Heart left ventricle (tissue), 16 donors: ENCODE measurements at regions not wholly inside any gene's neighbourhood (a gene's known extent, or its start where the extent isn't known, plus 50 kb on each side); places are given as distances from the start of the nearest gene placed in this dataset.

Experiments
- ATAC-seq, 4 donors: fragments of 200-7000 bp; cut with Tn5 transposase; one replicate each; pipeline ENCODE4 v1.9.1; 2020 to 2022; ENCODE audit warnings: moderate library complexity in 4 of 4, mild to moderate bottlenecking in 3 of 4, moderate number of reproducible peaks in 1 of 4
- DNase-seq, 5 donors: peaks; one replicate each; pipeline ENCODE4 v3.0.0-alpha.2; 2020
- H3K27ac ChIP-seq, 12 donors: fragments of 200-600 bp; sonication (generic) in 4 of 12; one replicate each; pipeline versions ENCODE4 v1.5.0 to v1.8.0; 2016 to 2022; ENCODE audit warnings: mild to moderate bottlenecking in 2 of 12
- H3K27me3 ChIP-seq, 9 donors: fragments of 200-600 bp; sonication (generic) in 2 of 9; one replicate each; pipeline versions ENCODE4 v1.5.1 to v1.8.0; 2016 to 2022; ENCODE audit warnings: mild to moderate bottlenecking in 3 of 9
- H3K36me3 ChIP-seq, 9 donors: fragments of 200-600 bp; sonication (generic) in 2 of 9; one replicate each; pipeline versions ENCODE4 v1.5.0 to v1.8.0; 2018 to 2022; ENCODE audit warnings: mild to moderate bottlenecking in 2 of 9
- H3K4me1 ChIP-seq, 12 donors: fragments of 200-600 bp; sonication (generic) in 4 of 12; one replicate each; pipeline versions ENCODE4 v1.5.0 to v1.8.0; 2016 to 2022; ENCODE audit warnings: mild to moderate bottlenecking in 3 of 12
- H3K4me3 ChIP-seq, 12 donors: fragments of 200-600 bp; sonication (generic) in 4 of 12; one replicate each; pipeline versions ENCODE4 v1.5.0 to v1.8.0; 2017 to 2022; ENCODE audit warnings: mild to moderate bottlenecking in 9 of 12, moderate library complexity in 4 of 12
- H3K9me3 ChIP-seq, 12 donors: fragments of 200-600 bp; sonication (generic) in 4 of 12; one replicate each; pipeline versions ENCODE4 v1.5.0 to v1.8.0; 2016 to 2022; ENCODE audit warnings: mild to moderate bottlenecking in 1 of 12
- POLR2A ChIP-seq, 2 donors: fragments of 450-650 bp; IDR thresholded peaks; one replicate each; pipeline ENCODE4 v1.6.1; 2017; ENCODE audit warnings: antibody characterized with exemption in 2 of 2, mild to moderate bottlenecking in 2 of 2, moderate library complexity in 2 of 2
- WGBS, 4 donors: extraction: QIAGEN DNeasy Blood & Tissue Kit in 2 of 4; methylation state at CpG; one replicate each; pipeline versions ENCODE4 v1.1.5 to v1.1.7; 2013 to 2018; 5-methylcytosine and 5-hydroxymethylcytosine counted together
- intact Hi-C, 10 donors: fragments of 100-400 bp; cut with DNase I; formaldehyde crosslinking; loops; one replicate each; pipeline versions ENCODE4 v1.11.1 to v1.14.2; 2022
- TF ChIP-seq, protein P1 (sequence below), 12 donors: fragments of 200-600 bp; sonication (generic) in 4 of 12; IDR thresholded peaks; one replicate each; pipeline versions ENCODE4 v1.5.0 to v1.8.0; 2018 to 2022; ENCODE audit warnings: antibody characterized with exemption in 12 of 12, mild to moderate bottlenecking in 5 of 12
- donor health status: ischemic (EF 13 %, LVEDD 7.1; RV severe dilation, severe dysfunction).
- donor health status: healthy with polysubstance abuse.
- donor health status: DM: no; HTN: yes; CAD: no.
- donor health status: DM: no; HTN: no; CAD: no.
- donor health status: ischemic (EF 25% LVEDD 6.9; RV normal size, moderate dysfunction).
- donor health status: ischemic (EF 25% LVEDD 5.7; RV mildly dilated, moderate dysfunction).
- donor health status: healthy.
- donor health status: DM: yes; HTN: yes; CAD: no.
- donor health status: ischemic (EF 35%, LVEDD 5.7; RV mildly dilated, moderate dysfunction).
- donor health status: nonischemic (EF 11% LVEDD 7.7; RV severe dilation, severe dysfunction).
- donor health status: DM: yes; HTN: yes; CAD: no.
- donor health status: PGD.
- donor health status: ischemic (EF 29% LVEDD 5.4; RV normal size, mild dysfunction).
- donor health status: nonischemic (EF 23%, LVEDD 6.1; RV moderate dilation, normal function).

- intact Hi-C loops, result no loop called here
- peaks cover 0 to 10% (median 0%) of the 10 kb centered on the region in 12 donors for H3K9me3 ChIP-seq
- no peaks in the 10 kb centered on the region for H3K27me3 ChIP-seq
- H3K4me3 ChIP-seq, result no peak overlapping the region
- peaks cover 0 to 14% (median 7%) of the 10 kb centered on the region in 12 donors for H3K4me1 ChIP-seq
- H3K36me3 ChIP-seq, result no peaks in the 10 kb centered on the region
- no peak for ATAC-seq
- no peak for DNase-seq
- H3K27ac ChIP-seq, result no peak overlapping the region
- TF ChIP-seq, protein P1, sequence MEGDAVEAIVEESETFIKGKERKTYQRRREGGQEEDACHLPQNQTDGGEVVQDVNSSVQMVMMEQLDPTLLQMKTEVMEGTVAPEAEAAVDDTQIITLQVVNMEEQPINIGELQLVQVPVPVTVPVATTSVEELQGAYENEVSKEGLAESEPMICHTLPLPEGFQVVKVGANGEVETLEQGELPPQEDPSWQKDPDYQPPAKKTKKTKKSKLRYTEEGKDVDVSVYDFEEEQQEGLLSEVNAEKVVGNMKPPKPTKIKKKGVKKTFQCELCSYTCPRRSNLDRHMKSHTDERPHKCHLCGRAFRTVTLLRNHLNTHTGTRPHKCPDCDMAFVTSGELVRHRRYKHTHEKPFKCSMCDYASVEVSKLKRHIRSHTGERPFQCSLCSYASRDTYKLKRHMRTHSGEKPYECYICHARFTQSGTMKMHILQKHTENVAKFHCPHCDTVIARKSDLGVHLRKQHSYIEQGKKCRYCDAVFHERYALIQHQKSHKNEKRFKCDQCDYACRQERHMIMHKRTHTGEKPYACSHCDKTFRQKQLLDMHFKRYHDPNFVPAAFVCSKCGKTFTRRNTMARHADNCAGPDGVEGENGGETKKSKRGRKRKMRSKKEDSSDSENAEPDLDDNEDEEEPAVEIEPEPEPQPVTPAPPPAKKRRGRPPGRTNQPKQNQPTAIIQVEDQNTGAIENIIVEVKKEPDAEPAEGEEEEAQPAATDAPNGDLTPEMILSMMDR (IDR thresholded peaks at IDR 0.05), result no peak
- TF ChIP-seq POLR2A (IDR thresholded peaks at IDR 0.05), result no peak
- 95 to 100% (median 96%) methylated on average over 1 of the region's 1 CpG for WGBS, 4 donors
Observed at GRCh38 chr15:31498329-31498728, 171.7 kb downstream of the KLF13 start.

DNA sequence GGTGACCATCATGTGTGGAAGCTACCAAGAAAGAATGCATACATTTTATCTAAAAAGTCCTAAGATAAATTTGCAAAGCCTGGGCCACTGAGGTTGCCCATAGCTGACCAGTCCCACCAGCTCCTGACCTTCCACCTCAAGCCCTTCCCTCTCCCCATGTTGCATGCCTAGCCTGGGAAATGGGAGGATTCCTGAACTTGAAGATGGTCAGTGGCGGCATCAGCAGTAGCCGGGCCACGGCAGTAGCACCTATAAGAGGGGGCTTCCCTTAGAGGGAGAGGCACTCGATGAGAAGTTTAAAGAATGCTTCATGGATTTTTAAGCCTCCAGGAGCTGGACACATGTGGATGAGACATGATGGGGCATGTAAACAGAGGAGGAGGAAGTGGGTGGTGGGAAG lies 172.1 kb downstream of the KLF13 start:
- ATAC-seq, result no peak
- Histone ChIP-seq H3K27me3 (no peaks in the 10 kb centered on the region), H3K4me3 (no peak overlapping the region), H3K4me1 (peaks cover 0 to 14% (median 7%) of the 10 kb centered on the region in 12 donors), H3K27ac (no peak overlapping the region), H3K36me3 (no peaks in the 10 kb centered on the region), H3K9me3 (peaks cover 0 to 6% (median 0%) of the 10 kb centered on the region in 12 donors)
- intact Hi-C loops, result no loop called here
- DNase-seq, result no peak
- WGBS, 4 donors, result 90 to 98% (median 92%) methylated on average over 4 of the region's 4 CpGs
- TF ChIP-seq, protein P1 (IDR thresholded peaks at IDR 0.05), result no peak
- TF ChIP-seq POLR2A (IDR thresholded peaks at IDR 0.05), result no peak

DNA sequence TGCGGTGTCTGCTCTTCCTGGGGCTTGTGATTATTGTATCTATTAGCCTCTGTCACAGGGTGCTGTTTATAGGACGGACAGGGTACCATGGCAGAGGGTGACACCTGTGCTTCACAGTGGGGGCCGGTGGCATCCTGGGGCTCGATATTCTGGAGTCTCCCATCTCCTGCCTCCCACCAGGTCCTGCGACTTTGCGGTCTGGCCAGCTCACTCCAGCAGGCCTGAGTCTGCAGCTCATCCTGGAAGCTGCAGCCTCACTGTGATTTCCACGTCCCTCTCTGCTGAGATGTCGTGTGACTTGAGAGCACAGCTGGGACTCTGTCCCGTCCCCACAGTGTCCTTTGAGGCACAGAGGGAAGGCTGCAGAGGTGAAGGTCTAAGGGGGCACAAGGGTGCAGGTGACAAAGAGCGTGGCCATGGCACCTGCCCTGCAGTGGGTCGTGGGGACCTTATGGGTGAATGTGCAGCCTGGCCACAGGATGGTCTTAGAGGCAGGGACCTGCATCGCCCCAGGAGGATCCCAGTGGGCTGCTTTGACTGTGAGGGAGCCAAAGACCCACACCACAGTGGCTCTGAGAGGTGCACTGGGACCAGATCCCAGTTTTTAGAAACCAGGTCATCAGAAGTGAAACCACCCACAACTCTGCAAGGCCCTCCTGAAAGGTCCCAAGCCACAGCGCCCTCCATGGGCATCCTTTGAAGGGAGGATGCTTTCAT lies 172.8 kb downstream of the KLF13 start:
- WGBS, 4 donors, result 82 to 91% (median 87%) methylated on average over 8 to 13 of the region's 13 CpGs
- Histone ChIP-seq H3K9me3 (no peaks in the 10 kb centered on the region), H3K4me1 (peaks cover 0 to 14% (median 7%) of the 10 kb centered on the region in 12 donors), H3K27me3 (no peaks in the 10 kb centered on the region), H3K27ac (peak overlapping the region in 3 of 12 donors; percentile 24 to 47 (median 40)), H3K36me3 (no peaks in the 10 kb centered on the region), H3K4me3 (no peak overlapping the region)
- DNase-seq (no peak), ATAC-seq (no peak)
- no peak for TF ChIP-seq POLR2A (IDR thresholded peaks at IDR 0.05)
- TF ChIP-seq, protein P1 (IDR thresholded peaks at IDR 0.05), result no peak
- intact Hi-C loops, result no loop called here

DNA sequence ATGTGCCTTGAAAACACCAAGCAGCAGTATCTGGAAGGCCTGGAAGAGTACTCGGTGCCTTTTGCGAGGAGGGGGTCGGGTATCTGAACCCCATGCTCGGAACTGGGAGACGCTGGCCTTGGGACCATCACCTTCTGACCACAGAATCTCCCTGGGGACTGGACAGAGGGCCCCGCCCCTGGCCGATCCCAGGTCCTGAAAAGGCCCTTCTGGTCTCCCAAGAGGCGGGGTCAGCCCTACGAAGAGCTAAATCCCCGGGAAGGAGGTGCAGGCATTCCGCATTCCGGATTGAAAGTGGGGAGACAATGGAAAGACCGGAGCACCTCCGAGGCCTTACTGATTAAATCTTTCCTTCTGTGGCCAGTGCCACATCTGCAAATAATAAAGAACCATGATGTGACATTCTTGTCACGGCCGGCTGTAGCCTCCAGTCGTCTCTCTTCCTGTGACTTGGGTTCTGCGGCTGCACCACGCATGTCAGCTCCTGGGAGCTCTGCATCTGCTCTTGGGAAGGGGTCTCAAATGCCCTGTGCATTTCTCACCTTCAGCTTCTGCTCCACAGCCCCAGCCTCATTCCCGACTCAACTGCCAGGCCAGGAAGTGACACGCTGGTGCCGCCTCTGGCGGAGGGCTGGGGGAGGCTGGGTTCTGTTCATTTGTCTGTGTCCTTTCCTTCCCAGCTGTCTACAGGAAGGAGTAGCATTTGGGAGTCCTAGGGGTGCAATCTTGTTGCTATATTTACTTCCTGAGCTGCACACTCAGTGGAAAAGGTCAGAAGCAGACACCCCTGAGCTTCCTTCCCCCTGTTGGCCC lies 173.5 kb downstream of the KLF13 start:
- no peaks in the 10 kb centered on the region for H3K27me3 ChIP-seq
- intact Hi-C loops, result no loop called here
- TF ChIP-seq, protein P1 (IDR thresholded peaks at IDR 0.05), result no peak
- TF ChIP-seq POLR2A (IDR thresholded peaks at IDR 0.05), result no peak
- H3K27ac ChIP-seq, result peak overlapping the region in 11 of 12 donors; percentile 1 to 53 (median 35)
- H3K4me1 ChIP-seq, result peaks cover 0 to 14% (median 7%) of the 10 kb centered on the region in 12 donors
- peak overlapping the region in 3 of 12 donors; percentile 7 to 11 (median 8) for H3K4me3 ChIP-seq
- no peak for DNase-seq
- WGBS, 4 donors, result 57 to 65% (median 57%) methylated on average over 16 to 23 of the region's 23 CpGs
- peak; percentile 12 to 70 (median 50) for ATAC-seq
- H3K9me3 ChIP-seq, result no peaks in the 10 kb centered on the region
- no peaks in the 10 kb centered on the region for H3K36me3 ChIP-seq
